ENCODE measurements at regions not wholly inside any gene's neighbourhood (a gene's known extent, or its start where the extent isn't known, plus 50 kb on each side); places are given as distances from the start of the nearest gene placed in this dataset.

GRCh38 chr3:95037097-95037496, 974.2 kb downstream of the NSUN3 start:
- DNase-seq = no peak
- no peaks in the 10 kb centered on the region for H3K9me3 ChIP-seq (replicated peaks in 1 of 3)
- intact Hi-C loops (cut with DNase I) = no loop called here
- no peak for TF ChIP-seq CTCF (IDR thresholded peaks at IDR 0.05)
- no peak for TF ChIP-seq POLR2A (IDR thresholded peaks at IDR 0.05)
- H3K36me3 ChIP-seq (replicated peaks in 1 of 2) = no peaks in the 10 kb centered on the region
- H3K4me3 ChIP-seq = no peak overlapping the region
- H3K27ac ChIP-seq = no peak overlapping the region
- 75 to 99% (median 93%) methylated on average over 4 to 5 of the region's 5 CpGs for WGBS, 4 donors
- no peaks in the 10 kb centered on the region for H3K27me3 ChIP-seq
- H3K4me1 ChIP-seq (replicated peaks in 1 of 2) = no peaks in the 10 kb centered on the region

- Histone ChIP-seq H3K4me1 (replicated peaks in 1 of 2) (no peaks in the 10 kb centered on the region), H3K36me3 (replicated peaks in 1 of 2) (no peaks in the 10 kb centered on the region), H3K27me3 (no peaks in the 10 kb centered on the region), H3K9me3 (replicated peaks in 1 of 3) (no peaks in the 10 kb centered on the region), H3K4me3 (no peak overlapping the region), H3K27ac (no peak overlapping the region)
- WGBS, 4 donors = 66 to 76% (median 75%) methylated on average over 3 of the region's 3 CpGs
- TF ChIP-seq CTCF (IDR thresholded peaks at IDR 0.05) = no peak
- no peak for TF ChIP-seq POLR2A (IDR thresholded peaks at IDR 0.05)
- no peak for DNase-seq
- intact Hi-C loops (cut with DNase I) = no loop called here
Observed at GRCh38 chr3:95037927-95038326, 975.1 kb downstream of the NSUN3 start.

- no peaks in the 10 kb centered on the region for H3K36me3 ChIP-seq (replicated peaks in 1 of 2)
- no peak overlapping the region for H3K4me3 ChIP-seq
- intact Hi-C loops (cut with DNase I) = no loop called here
- TF ChIP-seq POLR2A (IDR thresholded peaks at IDR 0.05) (no peak), CTCF (IDR thresholded peaks at IDR 0.05) (no peak)
- no peaks in the 10 kb centered on the region for H3K27me3 ChIP-seq
- no peak overlapping the region for H3K27ac ChIP-seq
- H3K9me3 ChIP-seq (replicated peaks in 1 of 3) = no peaks in the 10 kb centered on the region
- no peaks in the 10 kb centered on the region for H3K4me1 ChIP-seq (replicated peaks in 1 of 2)
- no peak for DNase-seq
- WGBS, 4 donors = 67 to 82% (median 72%) methylated on average over 2 of the region's 2 CpGs
Observed at GRCh38 chr3:95044101-95044500, 981.2 kb downstream of the NSUN3 start.

- Histone ChIP-seq H3K9me3 (replicated peaks in 1 of 3) (no peaks in the 10 kb centered on the region), H3K27ac (no peak overlapping the region), H3K27me3 (no peaks in the 10 kb centered on the region), H3K4me1 (replicated peaks in 1 of 2) (no peaks in the 10 kb centered on the region), H3K36me3 (replicated peaks in 1 of 2) (no peaks in the 10 kb centered on the region), H3K4me3 (no peak overlapping the region)
- intact Hi-C loops (cut with DNase I) = no loop called here
- no peak for DNase-seq
- TF ChIP-seq POLR2A (IDR thresholded peaks at IDR 0.05) = no peak
- no peak for TF ChIP-seq CTCF (IDR thresholded peaks at IDR 0.05)
Observed at GRCh38 chr3:95048564-95048963, 985.7 kb downstream of the NSUN3 start.
